HepG2 (cell line): ENCODE measurements at regions not wholly inside any gene's neighbourhood (a gene's known extent, or its start where the extent isn't known, plus 50 kb on each side); places are given as distances from the start of the nearest gene placed in this dataset.

Experiments used
- ATF7 ChIP-seq, 2 experiments: fragments of 450-650 bp in 1 of 2; sonication (generic) in 1 of 2; formaldehyde crosslinking in 1 of 2; IDR thresholded peaks; 2 replicates each; pipeline versions ENCODE4 v1.4.0 to v1.6.1; 2016 to 2020; ENCODE audit warnings: antibody characterized with exemption in 1 of 2, mild to moderate bottlenecking in 1 of 2, missing genetic modification reagents in 1 of 2
- BRCA1 ChIP-seq: sonication (generic); formaldehyde crosslinking; IDR thresholded peaks from 2 replicates; pipeline ENCODE4 v1.4.0; 2020; ENCODE audit warnings: missing genetic modification reagents
- CTCF ChIP-seq: sonication (generic); formaldehyde crosslinking; IDR thresholded peaks from 2 replicates; pipeline ENCODE4 v1.5.0; 2020; ENCODE audit warnings: mild to moderate bottlenecking, missing genetic modification reagents, moderate library complexity
- HNRNPUL1 ChIP-seq: fragments of 200-400 bp; formaldehyde crosslinking; IDR thresholded peaks from 2 replicates; pipeline ENCODE4 v1.6.1; 2017; ENCODE audit warnings: low read depth, mild to moderate bottlenecking, low read length, moderate library complexity
- JUNB ChIP-seq: sonication (generic); formaldehyde crosslinking; IDR thresholded peaks from 2 replicates; pipeline ENCODE4 v1.8.0; 2022; ENCODE audit warnings: missing genetic modification reagents, mild to moderate bottlenecking, borderline replicate concordance
- KLF9 ChIP-seq: IDR thresholded peaks from 2 replicates; pipeline ENCODE4 v1.6.1; 2016; ENCODE audit warnings: low read depth
- POLR2AphosphoS5 ChIP-seq: IDR thresholded peaks from 2 replicates; pipeline ENCODE4 v1.6.1; 2012; ENCODE audit warnings: low read depth, low read length
- PRDM15 ChIP-seq: sonication (generic); formaldehyde crosslinking; IDR thresholded peaks from 2 replicates; pipeline ENCODE4 v1.4.0; 2020; ENCODE audit warnings: missing genetic modification reagents
- SRSF1 ChIP-seq: fragments of 200-400 bp; formaldehyde crosslinking; optimal IDR thresholded peaks from 2 replicates; pipeline ENCODE3; 2017; ENCODE audit warnings: mild to moderate bottlenecking, low read depth, low read length, moderate library complexity
- SUZ12 ChIP-seq: fragments of 150-350 bp; IDR thresholded peaks from 2 replicates; pipeline ENCODE4 v1.6.1; 2014; ENCODE audit warnings: low read depth, low read length
- TCF7L2 ChIP-seq: IDR thresholded peaks from 2 replicates; pipeline ENCODE4 v1.6.1; 2011; ENCODE audit warnings: mild to moderate bottlenecking, low read depth, low read length, moderate library complexity

DNA sequence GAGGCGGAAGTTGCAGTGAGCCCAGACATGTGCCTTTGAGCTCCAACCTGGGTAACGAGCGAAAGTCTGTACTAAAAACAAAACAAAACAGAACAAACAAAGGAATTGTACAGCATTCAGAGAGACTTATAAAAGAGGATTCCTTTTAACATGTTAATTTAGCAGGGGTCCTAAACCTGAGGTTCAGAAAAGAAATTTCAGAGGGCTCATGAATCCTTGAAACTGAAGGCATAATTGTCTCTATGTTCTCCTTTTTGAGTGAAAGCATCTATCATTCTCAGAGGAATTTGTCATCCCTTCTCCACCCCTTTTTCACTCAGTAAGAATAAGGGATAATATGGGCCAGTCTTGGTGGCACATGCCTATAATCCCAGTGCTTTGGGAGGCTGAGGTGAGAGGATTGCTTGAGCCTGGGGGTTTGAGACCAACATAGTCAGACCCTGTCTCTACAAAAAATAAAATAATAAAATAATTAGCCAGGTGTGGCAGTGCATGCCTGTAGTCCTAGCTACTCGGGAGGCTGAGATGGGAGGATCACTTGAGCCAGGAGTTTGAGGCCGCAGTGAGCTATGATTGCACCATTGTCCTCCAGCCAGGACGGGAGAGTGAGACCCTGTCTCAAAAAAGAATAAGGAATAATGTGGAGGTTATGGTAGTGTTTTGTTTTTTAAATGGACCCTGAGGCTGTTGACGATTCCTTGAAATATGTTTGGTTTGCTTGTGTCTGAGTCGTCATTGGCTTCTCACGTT lies 309.1 kb upstream of the C2CD4B start:
- TF ChIP-seq CTCF, result no peak
- no peak for TF ChIP-seq TCF7L2
- TF ChIP-seq POLR2AphosphoS5, result no peak
- no peak for TF ChIP-seq ATF7 (IDR thresholded peaks at IDR 0.05)
- TF ChIP-seq ATF7 (CRISPR knock-in tag; IDR thresholded peaks at IDR 0.05), result no peak
- TF ChIP-seq BRCA1 (CRISPR knock-in tag), result no peak
- TF ChIP-seq KLF9 (CRISPR knock-in tag), result no peak
- TF ChIP-seq HNRNPUL1, result no peak
- TF ChIP-seq JUNB (CRISPR knock-in tag), result no peak
- TF ChIP-seq SUZ12, result no peak
- no peak for TF ChIP-seq PRDM15 (CRISPR knock-in tag)
- no peak for TF ChIP-seq SRSF1
